ENCODE measurements at regions not wholly inside any gene's neighbourhood (a gene's known extent, or its start where the extent isn't known, plus 50 kb on each side); places are given as distances from the start of the nearest gene placed in this dataset.

- TF ChIP-seq EZH2phosphoT487 (IDR thresholded peaks at IDR 0.05; ENCODE audit: low read depth) = no peak
- TF ChIP-seq, protein P1, sequence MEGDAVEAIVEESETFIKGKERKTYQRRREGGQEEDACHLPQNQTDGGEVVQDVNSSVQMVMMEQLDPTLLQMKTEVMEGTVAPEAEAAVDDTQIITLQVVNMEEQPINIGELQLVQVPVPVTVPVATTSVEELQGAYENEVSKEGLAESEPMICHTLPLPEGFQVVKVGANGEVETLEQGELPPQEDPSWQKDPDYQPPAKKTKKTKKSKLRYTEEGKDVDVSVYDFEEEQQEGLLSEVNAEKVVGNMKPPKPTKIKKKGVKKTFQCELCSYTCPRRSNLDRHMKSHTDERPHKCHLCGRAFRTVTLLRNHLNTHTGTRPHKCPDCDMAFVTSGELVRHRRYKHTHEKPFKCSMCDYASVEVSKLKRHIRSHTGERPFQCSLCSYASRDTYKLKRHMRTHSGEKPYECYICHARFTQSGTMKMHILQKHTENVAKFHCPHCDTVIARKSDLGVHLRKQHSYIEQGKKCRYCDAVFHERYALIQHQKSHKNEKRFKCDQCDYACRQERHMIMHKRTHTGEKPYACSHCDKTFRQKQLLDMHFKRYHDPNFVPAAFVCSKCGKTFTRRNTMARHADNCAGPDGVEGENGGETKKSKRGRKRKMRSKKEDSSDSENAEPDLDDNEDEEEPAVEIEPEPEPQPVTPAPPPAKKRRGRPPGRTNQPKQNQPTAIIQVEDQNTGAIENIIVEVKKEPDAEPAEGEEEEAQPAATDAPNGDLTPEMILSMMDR (IDR thresholded peaks at IDR 0.05; ENCODE audit: low read depth, low read length) = no peak
- H3K36me3 ChIP-seq (replicated peaks; ENCODE audit: low read depth, low read length) = no peaks in the 10 kb centered on the region
- H3K4me2 ChIP-seq (ENCODE audit: low read length) = no peak overlapping the region
- H3K27ac ChIP-seq (ENCODE audit: low read length) = no peak overlapping the region
- no peaks in the 10 kb centered on the region for H3K9me3 ChIP-seq (ENCODE audit: insufficient read depth, low read length)
- no peaks in the 10 kb centered on the region for H4K20me1 ChIP-seq (ENCODE audit: insufficient read depth, low read length)
- H3K4me3 ChIP-seq (ENCODE audit: low read length) = no peak overlapping the region
- no peaks in the 10 kb centered on the region for H3K4me1 ChIP-seq (ENCODE audit: low read length)
- no peak overlapping the region for H3K9ac ChIP-seq (ENCODE audit: low read length)
- no peak overlapping the region for H2AFZ ChIP-seq (ENCODE audit: low read depth, low read length)
- H3K79me2 ChIP-seq (ENCODE audit: low read length) = no peaks in the 10 kb centered on the region
- no peaks in the 10 kb centered on the region; the same call in 1 of the 2 replicates for H3K27me3 ChIP-seq (ENCODE audit: low read depth, low read length)
Observed at GRCh38 chr15:31481142-31481541, 154.5 kb downstream of the KLF13 start.

- H3K4me3 ChIP-seq (ENCODE audit: low read length) = no peak overlapping the region
- H3K27me3 ChIP-seq (ENCODE audit: low read depth, low read length) = no peaks in the 10 kb centered on the region; the same call in 1 of the 2 replicates
- H3K4me2 ChIP-seq (ENCODE audit: low read length) = no peak overlapping the region
- no peaks in the 10 kb centered on the region for H3K4me1 ChIP-seq (ENCODE audit: low read length)
- H3K36me3 ChIP-seq (replicated peaks; ENCODE audit: low read depth, low read length) = no peaks in the 10 kb centered on the region
- H2AFZ ChIP-seq (ENCODE audit: low read depth, low read length) = no peak overlapping the region
- H3K79me2 ChIP-seq (ENCODE audit: low read length) = no peaks in the 10 kb centered on the region
- H3K9me3 ChIP-seq (ENCODE audit: insufficient read depth, low read length) = no peaks in the 10 kb centered on the region
- H4K20me1 ChIP-seq (ENCODE audit: insufficient read depth, low read length) = no peaks in the 10 kb centered on the region
- H3K27ac ChIP-seq (ENCODE audit: low read length) = no peak overlapping the region
- no peak overlapping the region for H3K9ac ChIP-seq (ENCODE audit: low read length)
- TF ChIP-seq EZH2phosphoT487 (IDR thresholded peaks at IDR 0.05; ENCODE audit: low read depth) = no peak
- TF ChIP-seq, protein P1 (IDR thresholded peaks at IDR 0.05; ENCODE audit: low read depth, low read length) = no peak
Observed at GRCh38 chr15:31482122-31482922, 155.7 kb downstream of the KLF13 start.

GRCh38 chr15:31483053-31483985 lies 156.7 kb downstream of the KLF13 start:
- Histone ChIP-seq H4K20me1 (ENCODE audit: insufficient read depth, low read length) (no peaks in the 10 kb centered on the region), H3K79me2 (ENCODE audit: low read length) (no peaks in the 10 kb centered on the region), H3K27me3 (ENCODE audit: low read depth, low read length) (no peaks in the 10 kb centered on the region; the same call in 1 of the 2 replicates), H3K9me3 (ENCODE audit: insufficient read depth, low read length) (no peaks in the 10 kb centered on the region), H3K4me1 (ENCODE audit: low read length) (peaks cover 8% of the 10 kb centered on the region), H3K36me3 (replicated peaks; ENCODE audit: low read depth, low read length) (no peaks in the 10 kb centered on the region), H2AFZ (ENCODE audit: low read depth, low read length) (no peak overlapping the region), H3K27ac (ENCODE audit: low read length) (no peak overlapping the region), H3K4me2 (ENCODE audit: low read length) (no peak overlapping the region), H3K4me3 (ENCODE audit: low read length) (no peak overlapping the region), H3K9ac (ENCODE audit: low read length) (no peak overlapping the region)
- TF ChIP-seq, protein P1 (IDR thresholded peaks at IDR 0.05; ENCODE audit: low read depth, low read length) = no peak
